ENCODE measurements at regions not wholly inside any gene's neighbourhood (a gene's known extent, or its start where the extent isn't known, plus 50 kb on each side); places are given as distances from the start of the nearest gene placed in this dataset.

DNA sequence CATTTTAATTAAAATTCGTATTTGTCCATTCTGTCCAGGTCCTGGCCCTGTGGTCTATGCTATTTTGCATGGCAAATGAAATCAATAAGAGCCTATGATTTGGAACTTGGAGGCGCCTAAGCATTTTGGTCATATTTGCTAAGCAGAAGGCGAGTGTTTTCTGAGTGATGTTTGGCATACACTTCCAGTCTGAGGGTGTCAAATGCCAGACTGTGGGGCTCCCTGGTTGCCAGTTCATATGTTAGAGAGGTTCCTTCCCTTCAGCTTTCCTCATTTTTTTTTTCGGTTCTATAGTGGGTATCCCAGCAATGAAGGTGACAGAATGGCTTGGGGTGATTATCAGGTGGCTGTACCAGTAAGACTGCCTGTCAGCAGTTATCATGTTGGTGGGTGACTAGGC lies 1007.8 kb upstream of the WWC1 start:
- TF ChIP-seq, protein P1, sequence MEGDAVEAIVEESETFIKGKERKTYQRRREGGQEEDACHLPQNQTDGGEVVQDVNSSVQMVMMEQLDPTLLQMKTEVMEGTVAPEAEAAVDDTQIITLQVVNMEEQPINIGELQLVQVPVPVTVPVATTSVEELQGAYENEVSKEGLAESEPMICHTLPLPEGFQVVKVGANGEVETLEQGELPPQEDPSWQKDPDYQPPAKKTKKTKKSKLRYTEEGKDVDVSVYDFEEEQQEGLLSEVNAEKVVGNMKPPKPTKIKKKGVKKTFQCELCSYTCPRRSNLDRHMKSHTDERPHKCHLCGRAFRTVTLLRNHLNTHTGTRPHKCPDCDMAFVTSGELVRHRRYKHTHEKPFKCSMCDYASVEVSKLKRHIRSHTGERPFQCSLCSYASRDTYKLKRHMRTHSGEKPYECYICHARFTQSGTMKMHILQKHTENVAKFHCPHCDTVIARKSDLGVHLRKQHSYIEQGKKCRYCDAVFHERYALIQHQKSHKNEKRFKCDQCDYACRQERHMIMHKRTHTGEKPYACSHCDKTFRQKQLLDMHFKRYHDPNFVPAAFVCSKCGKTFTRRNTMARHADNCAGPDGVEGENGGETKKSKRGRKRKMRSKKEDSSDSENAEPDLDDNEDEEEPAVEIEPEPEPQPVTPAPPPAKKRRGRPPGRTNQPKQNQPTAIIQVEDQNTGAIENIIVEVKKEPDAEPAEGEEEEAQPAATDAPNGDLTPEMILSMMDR (IDR thresholded peaks at IDR 0.05; ENCODE audit: insufficient read depth, low read length, poor library complexity, severe bottlenecking): no peak
- TF ChIP-seq EZH2phosphoT487 (conservative IDR thresholded peaks at IDR 0.05; ENCODE audit: low read length): no peak

Data from SU-DHL-6 (cell line).